GM04503 (cell line): ENCODE measurements at regions not wholly inside any gene's neighbourhood (a gene's known extent, or its start where the extent isn't known, plus 50 kb on each side); places are given as distances from the start of the nearest gene placed in this dataset.

Experiments used
- DNase-seq: peaks from one replicate; pipeline ENCODE4 v3.0.0-alpha.2; 2012; ENCODE audit warnings: low read depth

GRCh38 chr6:166693880-166694279 is 66.8 kb upstream of the RPS6KA2 start:
- DNase-seq = no peak

DNA sequence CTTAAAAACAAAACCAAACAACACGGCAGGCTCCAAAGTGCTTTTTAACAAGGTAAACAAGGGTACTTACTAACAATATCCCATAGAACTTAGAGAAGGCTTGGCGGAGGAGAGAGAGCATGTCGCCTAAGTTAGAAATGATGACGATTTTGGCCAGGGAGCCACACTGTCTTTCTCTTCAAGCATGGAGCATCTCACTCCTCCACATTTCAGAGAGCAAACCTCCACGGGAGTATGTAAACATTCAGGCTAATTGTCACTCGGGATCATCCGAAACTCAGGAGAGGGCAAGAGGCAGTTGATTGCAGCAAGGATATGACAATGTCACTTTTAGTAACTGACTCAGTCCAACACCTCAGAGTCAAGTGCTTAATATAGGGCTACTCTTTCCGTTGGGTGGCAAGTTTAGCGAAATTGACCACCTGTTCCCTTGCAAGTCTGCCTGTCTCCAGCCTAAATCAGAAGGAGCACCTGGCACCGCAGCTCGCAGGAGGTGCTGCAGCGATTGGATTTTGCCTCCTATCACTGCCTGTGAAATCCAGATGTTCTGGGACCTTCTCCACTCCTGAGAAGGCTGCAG is 65.8 kb upstream of the RPS6KA2 start:
- DNase-seq = no peak

DNA sequence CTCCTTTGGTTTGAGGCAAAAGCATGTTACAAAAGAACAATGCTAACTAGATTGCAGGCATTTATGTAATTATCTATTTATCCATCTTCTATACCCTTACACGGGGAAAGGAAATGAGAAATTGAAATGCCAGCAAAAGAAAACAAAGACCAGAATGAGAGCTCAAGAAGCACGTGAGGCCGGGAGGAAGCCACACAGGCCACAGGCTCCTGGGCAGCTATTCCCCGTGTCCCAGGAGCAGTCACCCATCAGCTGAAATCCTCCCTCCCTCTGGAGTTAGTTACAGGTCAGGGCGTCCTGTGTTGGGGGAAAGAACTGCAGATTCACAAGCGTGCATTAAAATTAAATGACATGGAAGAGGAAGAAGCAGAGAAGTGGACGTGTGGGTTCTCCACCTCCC is 64.7 kb upstream of the RPS6KA2 start:
- no peak for DNase-seq

DNA sequence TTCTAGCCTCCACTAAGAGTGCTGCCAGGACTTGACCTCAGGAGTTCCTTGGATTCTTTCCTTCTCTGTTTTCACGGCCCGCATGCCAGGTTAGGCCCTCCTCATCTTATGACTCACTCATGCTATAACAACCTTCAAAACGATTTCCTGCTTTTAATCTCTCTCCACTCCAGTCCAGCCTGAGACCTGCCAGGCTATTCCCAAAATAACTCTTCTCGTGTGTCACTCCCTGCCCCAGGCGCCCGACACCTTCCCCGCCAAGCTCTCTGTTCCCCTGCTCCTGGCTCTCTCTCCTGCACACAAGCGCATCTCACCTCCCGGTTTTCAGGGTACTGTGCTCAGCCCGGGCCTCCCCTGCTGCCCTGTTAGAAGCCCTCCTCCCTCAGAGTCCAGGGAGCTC is 64.1 kb upstream of the RPS6KA2 start:
- no peak for DNase-seq

GRCh38 chr6:166689687-166690086 is 62.6 kb upstream of the RPS6KA2 start:
- DNase-seq = no peak

- no peak for DNase-seq
Observed at GRCh38 chr6:166688901-166689300, 61.9 kb upstream of the RPS6KA2 start.

DNA sequence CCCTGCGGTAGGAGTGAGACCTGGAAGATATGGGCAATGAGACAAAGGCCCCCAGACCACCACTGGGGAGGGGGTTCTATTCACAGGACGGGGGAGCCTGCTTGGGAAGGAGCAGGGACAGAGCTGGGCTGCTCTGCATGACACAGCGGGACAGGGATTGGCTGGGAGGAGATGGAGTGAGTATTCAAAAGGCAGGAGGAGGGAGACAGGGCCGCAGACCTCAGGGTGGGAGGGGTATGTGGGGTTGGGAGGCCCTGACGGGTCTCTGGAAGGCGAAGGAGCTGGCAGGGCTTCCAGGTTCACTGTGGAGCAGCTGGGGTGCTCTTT is 60.8 kb upstream of the RPS6KA2 start:
- no peak for DNase-seq

GRCh38 chr6:166687070-166687878 is 60.2 kb upstream of the RPS6KA2 start:
- DNase-seq = no peak

DNA sequence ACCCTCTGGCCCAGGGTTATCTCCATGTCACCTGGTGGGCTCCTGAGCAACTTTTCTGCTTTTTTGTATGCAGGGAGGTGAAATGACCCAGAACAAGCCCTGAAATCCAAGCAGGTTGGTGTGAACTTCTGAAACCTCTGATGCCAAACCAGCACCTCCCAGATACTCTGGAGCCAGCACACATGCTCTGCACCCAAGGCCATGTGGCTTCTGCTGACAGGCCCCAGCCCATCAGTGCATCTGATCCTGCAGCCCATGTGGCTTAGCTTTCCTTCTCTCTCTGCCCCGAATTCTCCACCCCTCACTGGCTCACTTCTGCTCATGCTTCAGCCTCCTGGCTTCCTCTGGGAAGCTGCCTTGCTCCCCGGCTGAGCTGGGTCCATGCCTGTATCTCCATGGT is 59.3 kb upstream of the RPS6KA2 start:
- no peak for DNase-seq

- no peak for DNase-seq
Observed at GRCh38 chr6:166684866-166685265, 57.8 kb upstream of the RPS6KA2 start.

GRCh38 chr6:166684170-166684569 is 57.1 kb upstream of the RPS6KA2 start:
- DNase-seq = no peak

DNA sequence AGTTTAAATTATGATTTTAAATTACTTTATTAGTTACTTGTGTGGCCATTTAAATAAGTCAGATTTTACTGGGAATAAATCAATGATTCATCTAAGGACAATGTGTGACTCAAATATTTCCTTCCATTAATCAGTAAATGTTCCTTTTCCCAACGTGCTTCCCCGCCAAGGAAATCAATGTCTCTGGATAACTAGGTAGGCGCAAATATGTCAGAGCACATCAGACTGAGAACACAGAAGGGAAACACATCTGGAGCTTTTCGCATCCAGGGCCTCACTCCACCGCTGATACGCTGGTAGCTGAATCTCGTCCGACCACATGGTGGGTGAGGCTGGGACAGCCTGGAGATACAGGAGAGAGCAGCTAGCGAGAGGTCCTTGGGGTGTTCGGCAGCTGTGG is 56.4 kb upstream of the RPS6KA2 start:
- no peak for DNase-seq

- no peak for DNase-seq
Observed at GRCh38 chr6:166679566-166679965, 52.5 kb upstream of the RPS6KA2 start.

DNA sequence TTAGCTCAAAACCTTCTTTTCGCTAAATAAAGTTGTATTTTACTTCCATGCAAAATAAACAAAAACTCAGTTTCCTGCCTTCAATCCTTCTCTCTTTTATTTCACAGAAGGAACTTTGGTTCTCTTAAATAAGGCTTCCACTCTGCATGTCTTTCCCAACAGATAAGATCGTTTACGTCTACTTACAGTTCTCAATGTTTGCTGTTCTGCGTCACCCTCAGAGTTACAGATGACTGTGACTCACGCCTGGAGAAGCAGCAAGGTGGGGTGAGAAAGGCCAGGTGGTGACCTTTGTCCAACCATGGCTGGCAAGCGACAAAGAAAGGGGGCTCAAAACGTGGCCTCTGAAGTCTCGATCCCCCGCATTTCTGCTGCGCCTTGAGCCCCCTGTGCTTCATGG is 51.4 kb upstream of the RPS6KA2 start:
- DNase-seq = no peak

DNA sequence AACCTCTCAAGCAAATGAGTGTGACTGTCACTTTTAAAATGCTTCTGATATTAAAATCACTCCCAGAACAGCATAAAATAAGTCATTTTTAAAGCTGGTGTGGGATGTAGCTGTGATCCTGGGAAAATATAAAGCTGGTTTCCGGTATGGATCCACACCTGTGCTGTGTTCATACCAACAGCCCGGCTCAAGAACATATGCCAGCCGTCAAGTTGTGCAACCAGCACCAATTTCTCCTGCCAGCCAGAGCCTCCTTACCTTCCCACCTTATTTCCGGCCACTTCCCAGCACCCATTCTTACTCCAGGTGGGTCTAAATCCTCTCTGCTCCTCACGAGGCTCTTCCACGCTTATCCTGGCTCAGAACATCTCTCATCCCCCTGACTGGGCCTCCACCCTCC is 50.9 kb upstream of the RPS6KA2 start:
- no peak for DNase-seq
